ENCODE measurements at regions not wholly inside any gene's neighbourhood (a gene's known extent, or its start where the extent isn't known, plus 50 kb on each side); places are given as distances from the start of the nearest gene placed in this dataset.
A peak's percentile ranks its signal among the peaks of the same experiment; 100 is the strongest.

- Histone ChIP-seq H2BK5ac (ENCODE audit: low read depth, low read length, poor library complexity) (no peak overlapping the region), H2BK120ac (ENCODE audit: insufficient read depth, low read length, poor library complexity) (no peak overlapping the region), H4K8ac (ENCODE audit: low read depth, low read length) (no peak overlapping the region), H3K36me3 (ENCODE audit: control insufficient read depth in 1 of 2, insufficient read depth in 2 of 2, low read length in 2 of 2) (no peaks in the 10 kb centered on the region), H4K91ac (ENCODE audit: low read depth, low read length) (no peak overlapping the region), H3K9ac (ENCODE audit: low read length) (peak overlapping the region; percentile 38), H3K4ac (ENCODE audit: low read depth, low read length) (no peak overlapping the region), H3K18ac (ENCODE audit: low read length) (no peak overlapping the region), H3K23ac (ENCODE audit: low read length) (no peak overlapping the region), H3K4me1 (ENCODE audit: control insufficient read depth in 1 of 2, insufficient read depth in 2 of 2, low read length in 2 of 2) (no peaks in the 10 kb centered on the region), H4K12ac (ENCODE audit: low read depth, low read length) (no peak overlapping the region), H3K14ac (ENCODE audit: low read length) (no peak overlapping the region), H3K79me2 (ENCODE audit: control insufficient read depth, insufficient read depth, low read length, poor library complexity) (no peaks in the 10 kb centered on the region), H2AK5ac (ENCODE audit: low read length) (no peak overlapping the region), H2BK12ac (ENCODE audit: low read length) (no peak overlapping the region), H3K4me2 (ENCODE audit: low read length) (no peak overlapping the region), H3K9me3 (ENCODE audit: insufficient read depth, low read depth, low read length) (peaks cover 1% of the 10 kb centered on the region), H3K4me3 (ENCODE audit: low read depth, low read length) (no peak overlapping the region), H2AFZ (ENCODE audit: insufficient read depth, low read length, poor library complexity) (no peak overlapping the region), H3K27me3 (ENCODE audit: insufficient read depth, low read length) (no peaks in the 10 kb centered on the region), H3K27ac (ENCODE audit: low read depth, low read length) (no peak overlapping the region), H3K79me1 (ENCODE audit: low read length) (no peaks in the 10 kb centered on the region)
- DNase-seq = no peak
- WGBS (ENCODE audit: extremely low coverage, insufficient coverage, insufficient read length) = no CpG with 5 or more reads among the region's 6 CpGs
These were observed 307.2 kb downstream of the ADGRD1 start for GRCh38 chr12:131260954-131261353.

- no peak overlapping the region for H2AK5ac ChIP-seq (ENCODE audit: low read length)
- peaks cover 1% of the 10 kb centered on the region for H3K9me3 ChIP-seq (ENCODE audit: insufficient read depth, low read depth, low read length)
- H3K36me3 ChIP-seq (ENCODE audit: control insufficient read depth in 1 of 2, insufficient read depth in 2 of 2, low read length in 2 of 2) = no peaks in the 10 kb centered on the region
- H3K27ac ChIP-seq (ENCODE audit: low read depth, low read length) = no peak overlapping the region
- H2BK12ac ChIP-seq (ENCODE audit: low read length) = no peak overlapping the region
- WGBS (ENCODE audit: extremely low coverage, insufficient coverage, insufficient read length) = no CpG with 5 or more reads among the region's 17 CpGs
- H4K8ac ChIP-seq (ENCODE audit: low read depth, low read length) = no peak overlapping the region
- no peak overlapping the region for H3K14ac ChIP-seq (ENCODE audit: low read length)
- DNase-seq = no peak
- H3K27me3 ChIP-seq (ENCODE audit: insufficient read depth, low read length) = no peaks in the 10 kb centered on the region
- no peaks in the 10 kb centered on the region for H3K79me1 ChIP-seq (ENCODE audit: low read length)
- no peak overlapping the region for H3K9ac ChIP-seq (ENCODE audit: low read length)
- no peak overlapping the region for H3K4ac ChIP-seq (ENCODE audit: low read depth, low read length)
- H3K79me2 ChIP-seq (ENCODE audit: control insufficient read depth, insufficient read depth, low read length, poor library complexity) = no peaks in the 10 kb centered on the region
- no peak overlapping the region for H2BK5ac ChIP-seq (ENCODE audit: low read depth, low read length, poor library complexity)
- H3K4me1 ChIP-seq (ENCODE audit: control insufficient read depth in 1 of 2, insufficient read depth in 2 of 2, low read length in 2 of 2) = no peaks in the 10 kb centered on the region
- H4K91ac ChIP-seq (ENCODE audit: low read depth, low read length) = no peak overlapping the region
- no peak overlapping the region for H3K23ac ChIP-seq (ENCODE audit: low read length)
- no peak overlapping the region for H4K12ac ChIP-seq (ENCODE audit: low read depth, low read length)
- no peak overlapping the region for H3K18ac ChIP-seq (ENCODE audit: low read length)
- H3K4me2 ChIP-seq (ENCODE audit: low read length) = no peak overlapping the region
- H3K4me3 ChIP-seq (ENCODE audit: low read depth, low read length) = no peak overlapping the region
- no peak overlapping the region for H2BK120ac ChIP-seq (ENCODE audit: insufficient read depth, low read length, poor library complexity)
- no peak overlapping the region for H2AFZ ChIP-seq (ENCODE audit: insufficient read depth, low read length, poor library complexity)
These were observed 308.2 kb downstream of the ADGRD1 start for GRCh38 chr12:131261906-131262305.

GRCh38 chr12:131263626-131264025 lies 309.9 kb downstream of the ADGRD1 start:
- peaks cover 1% of the 10 kb centered on the region for H3K9me3 ChIP-seq (ENCODE audit: insufficient read depth, low read depth, low read length)
- no peaks in the 10 kb centered on the region for H3K27me3 ChIP-seq (ENCODE audit: insufficient read depth, low read length)
- no peak overlapping the region for H3K27ac ChIP-seq (ENCODE audit: low read depth, low read length)
- H4K91ac ChIP-seq (ENCODE audit: low read depth, low read length) = no peak overlapping the region
- no peak overlapping the region for H3K4me2 ChIP-seq (ENCODE audit: low read length)
- H3K23ac ChIP-seq (ENCODE audit: low read length) = no peak overlapping the region
- H2BK120ac ChIP-seq (ENCODE audit: insufficient read depth, low read length, poor library complexity) = no peak overlapping the region
- no peak overlapping the region for H3K9ac ChIP-seq (ENCODE audit: low read length)
- H3K18ac ChIP-seq (ENCODE audit: low read length) = no peak overlapping the region
- no CpG with 5 or more reads among the region's 10 CpGs for WGBS (ENCODE audit: extremely low coverage, insufficient coverage, insufficient read length)
- no peak overlapping the region for H2AFZ ChIP-seq (ENCODE audit: insufficient read depth, low read length, poor library complexity)
- H2AK5ac ChIP-seq (ENCODE audit: low read length) = no peak overlapping the region
- no peak overlapping the region for H3K4ac ChIP-seq (ENCODE audit: low read depth, low read length)
- no peak overlapping the region for H3K14ac ChIP-seq (ENCODE audit: low read length)
- no peaks in the 10 kb centered on the region for H3K79me1 ChIP-seq (ENCODE audit: low read length)
- no peak overlapping the region for H4K12ac ChIP-seq (ENCODE audit: low read depth, low read length)
- H3K79me2 ChIP-seq (ENCODE audit: control insufficient read depth, insufficient read depth, low read length, poor library complexity) = no peaks in the 10 kb centered on the region
- no peak overlapping the region for H2BK5ac ChIP-seq (ENCODE audit: low read depth, low read length, poor library complexity)
- H3K4me1 ChIP-seq (ENCODE audit: control insufficient read depth in 1 of 2, insufficient read depth in 2 of 2, low read length in 2 of 2) = peaks cover 0 to 5% of the 10 kb centered on the region in 2 experiments
- H4K8ac ChIP-seq (ENCODE audit: low read depth, low read length) = no peak overlapping the region
- no peak overlapping the region for H2BK12ac ChIP-seq (ENCODE audit: low read length)
- DNase-seq = no peak
- H3K4me3 ChIP-seq (ENCODE audit: low read depth, low read length) = no peak overlapping the region
- H3K36me3 ChIP-seq (ENCODE audit: control insufficient read depth in 1 of 2, insufficient read depth in 2 of 2, low read length in 2 of 2) = no peaks in the 10 kb centered on the region

GRCh38 chr12:131264635-131265034 lies 310.9 kb downstream of the ADGRD1 start:
- no peak overlapping the region for H2BK5ac ChIP-seq (ENCODE audit: low read depth, low read length, poor library complexity)
- H3K27me3 ChIP-seq (ENCODE audit: insufficient read depth, low read length) = no peaks in the 10 kb centered on the region
- H3K9me3 ChIP-seq (ENCODE audit: insufficient read depth, low read depth, low read length) = peaks cover 1% of the 10 kb centered on the region
- no peak overlapping the region for H3K4me3 ChIP-seq (ENCODE audit: low read depth, low read length)
- H3K27ac ChIP-seq (ENCODE audit: low read depth, low read length) = no peak overlapping the region
- no peak overlapping the region for H4K12ac ChIP-seq (ENCODE audit: low read depth, low read length)
- no peak overlapping the region for H2AFZ ChIP-seq (ENCODE audit: insufficient read depth, low read length, poor library complexity)
- H3K79me2 ChIP-seq (ENCODE audit: control insufficient read depth, insufficient read depth, low read length, poor library complexity) = no peaks in the 10 kb centered on the region
- no peak overlapping the region for H3K23ac ChIP-seq (ENCODE audit: low read length)
- H3K79me1 ChIP-seq (ENCODE audit: low read length) = no peaks in the 10 kb centered on the region
- H3K4me1 ChIP-seq (ENCODE audit: control insufficient read depth in 1 of 2, insufficient read depth in 2 of 2, low read length in 2 of 2) = peaks cover 0 to 6% of the 10 kb centered on the region in 2 experiments
- no peak overlapping the region for H3K18ac ChIP-seq (ENCODE audit: low read length)
- no peak overlapping the region for H2BK12ac ChIP-seq (ENCODE audit: low read length)
- H3K36me3 ChIP-seq (ENCODE audit: control insufficient read depth in 1 of 2, insufficient read depth in 2 of 2, low read length in 2 of 2) = no peaks in the 10 kb centered on the region
- no peak overlapping the region for H3K4me2 ChIP-seq (ENCODE audit: low read length)
- no peak overlapping the region for H3K4ac ChIP-seq (ENCODE audit: low read depth, low read length)
- no CpG with 5 or more reads among the region's 10 CpGs for WGBS (ENCODE audit: extremely low coverage, insufficient coverage, insufficient read length)
- H2BK120ac ChIP-seq (ENCODE audit: insufficient read depth, low read length, poor library complexity) = no peak overlapping the region
- no peak overlapping the region for H4K8ac ChIP-seq (ENCODE audit: low read depth, low read length)
- no peak overlapping the region for H4K91ac ChIP-seq (ENCODE audit: low read depth, low read length)
- no peak overlapping the region for H3K9ac ChIP-seq (ENCODE audit: low read length)
- H3K14ac ChIP-seq (ENCODE audit: low read length) = no peak overlapping the region
- no peak overlapping the region for H2AK5ac ChIP-seq (ENCODE audit: low read length)
- no peak for DNase-seq

All from trophoblast cell (in vitro differentiated cells and primary cell).